Liver (tissue), 3 donors: ENCODE measurements at regions not wholly inside any gene's neighbourhood (a gene's known extent, or its start where the extent isn't known, plus 50 kb on each side); places are given as distances from the start of the nearest gene placed in this dataset.

Experiments
- GABPA ChIP-seq, 2 donors: IDR thresholded peaks in 1 of 2; conservative IDR thresholded peaks in 1 of 2; 2 replicates each; pipeline ENCODE4 v1.6.1; 2016; ENCODE audit warnings: antibody characterized with exemption in 2 of 2, mild to moderate bottlenecking in 1 of 2, moderate library complexity in 1 of 2
- RAD21 ChIP-seq, 2 donors: IDR thresholded peaks; 2 replicates each; pipeline ENCODE4 v1.6.1; 2016; ENCODE audit warnings: antibody characterized with exemption in 2 of 2, mild to moderate bottlenecking in 2 of 2
- REST ChIP-seq: IDR thresholded peaks from 2 replicates; pipeline ENCODE4 v1.6.1; 2016; ENCODE audit warnings: antibody characterized with exemption, mild to moderate bottlenecking
- TF ChIP-seq, protein P1 (sequence below): fragments of 150-350 bp; IDR thresholded peaks from 2 replicates; pipeline ENCODE4 v1.5.1; 2017; ENCODE audit warnings: improper control_type of control experiment, low read depth, low read length; ENCODE audit not compliant: missing input control
- donor health status: healthy.
- donor health status: healthy.

DNA sequence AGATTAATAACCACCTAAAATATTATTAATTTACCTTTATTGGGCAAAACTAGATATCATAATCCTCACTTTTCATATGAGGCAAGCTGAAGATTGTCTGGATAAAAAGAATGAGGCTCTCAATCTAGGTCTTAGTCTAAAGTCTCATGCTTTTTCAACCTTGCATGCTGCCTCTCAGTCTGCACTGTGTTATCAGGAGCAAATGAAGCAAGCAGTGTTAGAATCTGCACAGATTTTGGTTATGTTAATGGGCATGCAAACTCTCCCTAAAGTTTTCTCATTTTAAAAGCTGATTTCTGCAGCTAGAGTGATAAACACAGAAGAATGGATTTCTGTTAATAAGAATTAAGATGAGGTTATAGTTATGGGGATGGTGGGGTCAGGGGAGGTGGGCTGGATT, 350.7 kb upstream of the C11orf87 start:
- TF ChIP-seq, protein P1, sequence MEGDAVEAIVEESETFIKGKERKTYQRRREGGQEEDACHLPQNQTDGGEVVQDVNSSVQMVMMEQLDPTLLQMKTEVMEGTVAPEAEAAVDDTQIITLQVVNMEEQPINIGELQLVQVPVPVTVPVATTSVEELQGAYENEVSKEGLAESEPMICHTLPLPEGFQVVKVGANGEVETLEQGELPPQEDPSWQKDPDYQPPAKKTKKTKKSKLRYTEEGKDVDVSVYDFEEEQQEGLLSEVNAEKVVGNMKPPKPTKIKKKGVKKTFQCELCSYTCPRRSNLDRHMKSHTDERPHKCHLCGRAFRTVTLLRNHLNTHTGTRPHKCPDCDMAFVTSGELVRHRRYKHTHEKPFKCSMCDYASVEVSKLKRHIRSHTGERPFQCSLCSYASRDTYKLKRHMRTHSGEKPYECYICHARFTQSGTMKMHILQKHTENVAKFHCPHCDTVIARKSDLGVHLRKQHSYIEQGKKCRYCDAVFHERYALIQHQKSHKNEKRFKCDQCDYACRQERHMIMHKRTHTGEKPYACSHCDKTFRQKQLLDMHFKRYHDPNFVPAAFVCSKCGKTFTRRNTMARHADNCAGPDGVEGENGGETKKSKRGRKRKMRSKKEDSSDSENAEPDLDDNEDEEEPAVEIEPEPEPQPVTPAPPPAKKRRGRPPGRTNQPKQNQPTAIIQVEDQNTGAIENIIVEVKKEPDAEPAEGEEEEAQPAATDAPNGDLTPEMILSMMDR = no peak
- TF ChIP-seq REST = no peak
- TF ChIP-seq RAD21 (IDR thresholded peaks at IDR 0.05) = no peak
- no peak for TF ChIP-seq GABPA (IDR thresholded peaks at IDR 0.05 in 1 of 2, conservative IDR thresholded peaks at IDR 0.05 in 1 of 2)
